HG03439 (cell line): ENCODE measurements at regions not wholly inside any gene's neighbourhood (a gene's known extent, or its start where the extent isn't known, plus 50 kb on each side); places are given as distances from the start of the nearest gene placed in this dataset.
"Not testable (repeated sequence)": the region's sequence is repeated elsewhere in the genome, so short reads cannot be mapped to it uniquely, and the experiment has no call there.

Source experiments
- ATAC-seq: cut with Tn5 transposase; IDR thresholded peaks from one replicate; pipeline ENCODE4 v1.9.1; 2021; ENCODE audit warnings: mild to moderate bottlenecking, moderate library complexity; ENCODE audit not compliant: unreplicated experiment

- ATAC-seq, result no peak
These were observed 120.1 kb upstream of the CDYL start for GRCh38 chr6:4656106-4656505.

- no peak for ATAC-seq
These were observed 120.8 kb upstream of the CDYL start for GRCh38 chr6:4655196-4656025.

GRCh38 chr6:4653141-4653540 is 123.1 kb upstream of the CDYL start:
- no peak for ATAC-seq

GRCh38 chr6:4651831-4652467 is 124.3 kb upstream of the CDYL start:
- no peak for ATAC-seq

- ATAC-seq, result no peak
These were observed 126.5 kb upstream of the CDYL start for GRCh38 chr6:4649728-4650127.

DNA sequence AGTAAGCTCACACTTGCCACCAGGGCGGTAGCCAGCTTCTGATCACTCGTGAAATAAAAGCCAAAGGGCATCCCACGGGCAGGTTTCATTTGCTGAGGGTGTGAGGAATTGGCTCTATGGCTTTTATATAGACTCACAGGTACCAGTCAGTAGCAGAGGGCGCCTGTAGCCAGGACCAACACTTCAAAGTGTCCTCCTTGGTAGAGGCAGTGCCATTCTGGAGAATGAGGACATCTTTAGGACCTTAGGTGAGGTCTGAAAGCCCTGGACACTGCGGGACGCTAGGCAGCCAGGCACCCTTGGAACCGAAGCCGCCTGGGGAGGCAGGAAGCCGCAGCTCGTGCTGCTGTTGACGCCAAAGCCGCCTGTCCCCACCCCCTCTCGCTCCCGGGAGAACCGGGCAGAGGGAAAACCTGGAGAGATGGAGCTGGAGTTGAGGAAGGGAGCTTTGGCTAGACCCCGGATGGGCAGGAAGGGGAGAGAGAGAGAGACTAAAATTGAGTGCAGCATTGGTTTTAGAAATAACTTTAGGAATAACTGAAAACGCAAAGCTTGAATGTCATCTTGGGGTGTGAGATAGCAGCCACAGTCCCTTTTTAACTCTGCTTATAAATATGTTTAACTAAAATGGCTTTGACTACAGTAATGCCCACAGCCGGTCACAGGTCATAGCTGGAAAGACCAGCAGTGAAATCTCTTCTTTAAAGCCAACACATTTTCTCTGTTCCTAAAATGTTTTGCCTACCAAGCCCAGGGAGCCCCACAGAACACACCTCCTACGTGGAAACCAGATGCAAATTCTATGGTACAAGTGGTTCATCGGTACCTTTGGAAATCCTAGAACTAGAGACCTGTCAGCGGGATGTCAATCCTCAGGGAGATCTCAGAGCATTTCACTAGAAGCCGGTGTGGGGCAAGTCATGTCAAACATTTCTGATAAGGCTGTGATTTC is 128.5 kb upstream of the CDYL start:
- no peak for ATAC-seq

GRCh38 chr6:4645713-4646360 is 130.4 kb upstream of the CDYL start:
- ATAC-seq, result no peak

DNA sequence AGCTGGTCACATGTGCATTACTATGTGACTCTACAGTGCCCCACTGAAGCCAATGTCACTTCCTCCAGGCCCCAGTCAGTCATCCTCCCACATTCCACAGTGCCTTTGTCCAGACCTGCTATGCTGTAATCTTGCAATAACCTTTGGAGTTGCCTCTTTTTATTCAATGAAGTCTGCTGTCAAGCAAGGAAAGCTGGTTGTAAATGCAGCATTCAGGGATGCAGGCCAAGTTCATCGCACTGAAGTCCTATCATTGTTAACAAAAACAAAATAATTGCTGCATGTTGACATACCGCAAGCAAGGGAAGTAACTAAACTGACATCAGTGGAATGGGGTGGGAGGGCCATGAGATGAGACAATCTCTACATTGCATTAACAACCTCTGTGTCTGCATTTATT is 131.2 kb upstream of the CDYL start:
- ATAC-seq, result no peak

DNA sequence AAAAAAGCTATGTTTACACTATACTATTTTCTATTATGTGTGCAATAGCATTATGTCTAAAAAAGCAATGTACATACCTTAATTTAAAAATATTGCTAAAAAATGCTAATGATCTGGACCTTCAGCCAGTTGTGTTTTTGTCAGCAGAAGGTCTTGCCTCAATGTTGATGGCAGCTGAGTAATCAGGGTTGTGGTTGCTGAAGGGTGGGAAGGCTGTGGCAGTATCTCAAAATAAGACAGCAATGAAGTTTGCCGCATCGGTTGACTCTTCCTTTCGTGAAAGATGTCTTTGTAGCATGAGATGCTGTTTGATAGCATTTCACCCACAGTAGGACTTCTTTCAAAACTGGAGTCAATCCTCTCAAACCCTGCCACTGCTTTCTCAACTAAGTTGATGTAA is 134.7 kb upstream of the CDYL start:
- no peak for ATAC-seq

DNA sequence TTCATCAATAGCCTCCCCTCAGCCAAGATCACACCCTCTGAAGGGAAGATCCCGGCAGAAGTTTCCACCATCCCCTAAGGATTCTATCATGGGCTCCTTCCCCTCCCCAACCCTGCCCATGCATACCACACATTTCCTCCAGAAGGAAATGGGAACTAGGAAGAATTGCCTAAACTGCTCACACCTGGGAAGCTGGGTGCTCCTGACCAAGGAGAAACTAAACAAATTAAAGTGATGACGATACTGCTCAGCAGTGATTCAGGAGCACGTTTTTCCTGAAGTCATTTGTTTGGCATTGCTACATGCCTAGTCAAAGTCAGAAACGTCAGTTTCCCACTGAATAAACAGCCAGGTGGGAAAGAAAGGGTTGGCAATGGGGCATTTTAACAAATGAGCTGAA is 136.1 kb upstream of the CDYL start:
- ATAC-seq, result no peak

DNA sequence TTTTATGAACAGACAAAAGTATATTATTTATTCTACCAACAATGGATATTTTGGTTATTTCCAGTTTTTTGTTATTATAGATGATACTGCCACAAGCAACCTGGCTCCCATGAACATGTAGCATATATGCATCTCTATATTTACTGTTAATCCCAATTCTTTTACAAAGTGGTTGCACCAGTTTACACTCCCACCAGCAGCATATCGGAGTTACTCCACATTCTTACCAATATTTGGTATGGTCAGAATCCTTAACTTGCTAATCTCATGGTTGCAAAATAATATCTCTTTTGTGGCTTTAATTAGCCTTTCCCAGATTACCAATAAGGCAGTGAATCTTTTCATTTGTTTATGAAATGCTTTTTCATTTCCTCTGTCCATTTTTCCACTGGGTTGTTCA is 137.6 kb upstream of the CDYL start:
- ATAC-seq, result no peak

DNA sequence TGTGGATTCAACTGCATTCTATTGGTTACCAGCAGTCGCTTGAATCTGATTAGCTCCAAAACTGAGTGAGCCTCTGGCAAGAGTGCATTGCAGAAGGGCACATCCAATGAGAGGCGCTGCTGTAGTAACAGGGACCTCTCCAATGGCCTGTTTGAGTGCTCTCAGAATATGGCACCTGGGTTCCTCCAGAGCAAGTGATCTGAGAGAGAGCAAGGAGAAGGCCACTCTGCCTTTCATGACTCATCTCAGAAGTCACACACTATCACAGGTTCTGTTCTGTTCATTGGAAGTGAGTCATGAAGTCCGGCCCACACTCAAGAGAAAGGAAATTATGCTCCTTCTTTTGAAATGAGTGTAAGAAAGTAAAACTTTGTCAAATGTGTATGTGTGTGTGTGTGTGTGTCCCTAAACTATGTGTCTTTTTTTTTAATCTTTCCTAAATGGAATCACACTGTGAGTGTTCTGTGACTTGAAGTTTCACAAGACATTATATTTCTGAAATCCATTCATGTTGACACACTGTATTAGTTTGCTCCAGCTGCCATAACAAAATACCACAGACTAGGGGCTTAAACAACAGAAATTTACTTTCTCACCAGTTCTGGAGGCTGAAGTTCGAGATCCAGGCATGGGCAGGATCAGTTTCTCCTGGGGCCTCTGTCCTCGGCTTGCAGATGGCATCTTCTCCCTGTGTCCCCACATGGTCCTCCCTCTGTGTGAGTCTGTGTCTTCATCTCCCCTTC is 138.3 kb upstream of the CDYL start:
- ATAC-seq, result peak; percentile 66

- no peak for ATAC-seq
These were observed 139.4 kb upstream of the CDYL start for GRCh38 chr6:4636881-4637224.

DNA sequence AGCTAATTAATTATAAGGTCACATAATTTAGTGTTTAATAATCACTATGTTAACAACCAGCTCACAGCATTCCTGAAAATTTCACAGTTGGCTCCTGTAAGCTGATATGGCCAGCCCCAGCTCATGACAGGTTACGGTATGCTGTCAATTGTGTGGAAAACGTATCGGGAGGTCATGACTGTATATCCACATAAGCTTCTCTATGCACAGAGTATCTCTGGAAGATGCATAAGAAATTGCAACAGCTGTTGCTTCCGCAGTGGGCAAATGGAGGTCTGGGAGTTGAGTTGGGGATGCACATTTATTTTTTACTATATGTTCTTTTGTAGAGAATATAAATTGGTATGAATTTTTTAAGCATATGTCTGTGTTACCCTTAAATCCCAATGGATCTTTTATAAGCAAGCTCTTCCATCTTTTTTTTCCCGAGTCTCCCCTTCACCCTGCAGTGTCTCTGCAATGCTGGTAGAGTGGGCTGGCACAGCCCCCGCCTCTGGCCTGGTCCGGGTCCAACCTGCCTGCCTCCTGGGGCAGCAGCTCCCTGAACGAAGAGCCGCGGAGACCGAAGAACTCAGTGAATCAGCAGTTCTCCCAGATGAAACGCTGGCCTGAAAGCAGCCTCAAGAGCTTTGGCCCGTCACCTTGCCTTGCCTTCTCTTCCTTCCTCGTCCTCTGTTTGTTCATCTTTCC is 139.9 kb upstream of the CDYL start:
- ATAC-seq, result no peak

GRCh38 chr6:4635666-4636065 is 140.5 kb upstream of the CDYL start:
- ATAC-seq, result no peak

- ATAC-seq, result no peak
These were observed 143.8 kb upstream of the CDYL start for GRCh38 chr6:4632421-4632820.

DNA sequence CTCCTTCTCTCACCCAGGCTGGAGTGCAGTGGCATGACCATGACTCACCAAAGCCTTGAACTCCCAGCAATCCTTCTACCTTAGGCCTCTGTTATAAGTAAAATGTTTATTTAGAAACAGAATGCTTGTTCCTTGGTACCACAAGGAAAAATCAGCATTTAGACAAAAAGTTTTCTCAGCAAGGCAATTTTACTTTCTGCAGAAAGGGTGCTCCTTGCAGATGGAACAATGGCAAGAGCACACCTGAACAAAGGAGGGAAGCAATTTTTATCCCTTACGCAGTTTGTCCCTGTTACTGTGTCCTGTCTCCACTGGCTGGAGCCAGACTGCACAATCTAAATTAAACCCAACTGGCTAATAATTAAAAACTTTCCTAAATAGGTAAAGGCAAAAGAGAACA is 146.4 kb upstream of the CDYL start:
- ATAC-seq, result not testable (repeated sequence)

- ATAC-seq, result no peak
These were observed 150.6 kb upstream of the CDYL start for GRCh38 chr6:4625557-4625956.

DNA sequence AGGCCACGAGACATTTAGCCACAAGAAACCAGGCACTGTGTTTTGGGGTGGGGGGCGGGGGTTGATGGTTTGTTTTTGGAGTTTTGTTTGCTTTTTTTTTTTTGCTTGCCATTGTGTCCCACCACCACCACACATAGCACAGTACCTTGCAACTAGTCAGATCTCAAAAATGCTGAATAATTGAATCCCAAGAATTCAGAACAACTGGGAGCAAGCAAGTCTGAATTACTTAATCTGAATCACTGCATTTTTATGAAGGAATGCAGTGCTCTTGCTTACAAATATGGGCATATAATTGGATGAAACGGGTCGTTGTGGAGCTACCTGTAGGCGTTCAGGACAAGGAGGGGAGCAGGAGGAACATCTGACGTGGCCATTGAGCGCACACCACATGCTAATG is 151.5 kb upstream of the CDYL start:
- ATAC-seq, result no peak
